ENCODE measurements at regions not wholly inside any gene's neighbourhood (a gene's known extent, or its start where the extent isn't known, plus 50 kb on each side); places are given as distances from the start of the nearest gene placed in this dataset.

- TF ChIP-seq, protein P1, sequence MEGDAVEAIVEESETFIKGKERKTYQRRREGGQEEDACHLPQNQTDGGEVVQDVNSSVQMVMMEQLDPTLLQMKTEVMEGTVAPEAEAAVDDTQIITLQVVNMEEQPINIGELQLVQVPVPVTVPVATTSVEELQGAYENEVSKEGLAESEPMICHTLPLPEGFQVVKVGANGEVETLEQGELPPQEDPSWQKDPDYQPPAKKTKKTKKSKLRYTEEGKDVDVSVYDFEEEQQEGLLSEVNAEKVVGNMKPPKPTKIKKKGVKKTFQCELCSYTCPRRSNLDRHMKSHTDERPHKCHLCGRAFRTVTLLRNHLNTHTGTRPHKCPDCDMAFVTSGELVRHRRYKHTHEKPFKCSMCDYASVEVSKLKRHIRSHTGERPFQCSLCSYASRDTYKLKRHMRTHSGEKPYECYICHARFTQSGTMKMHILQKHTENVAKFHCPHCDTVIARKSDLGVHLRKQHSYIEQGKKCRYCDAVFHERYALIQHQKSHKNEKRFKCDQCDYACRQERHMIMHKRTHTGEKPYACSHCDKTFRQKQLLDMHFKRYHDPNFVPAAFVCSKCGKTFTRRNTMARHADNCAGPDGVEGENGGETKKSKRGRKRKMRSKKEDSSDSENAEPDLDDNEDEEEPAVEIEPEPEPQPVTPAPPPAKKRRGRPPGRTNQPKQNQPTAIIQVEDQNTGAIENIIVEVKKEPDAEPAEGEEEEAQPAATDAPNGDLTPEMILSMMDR (optimal IDR thresholded peaks at IDR 0.05 in 1 of 3, IDR thresholded peaks at IDR 0.05 in 1 of 3, conservative IDR thresholded peaks at IDR 0.05 in 1 of 3; ENCODE audit: extremely low read depth in 1 of 3, insufficient read depth in 2 of 3, low read length in 3 of 3) = peak in 2 of 3 experiments; percentile 8 to 36
- no peak for TF ChIP-seq EZH2 (IDR thresholded peaks at IDR 0.05; ENCODE audit: low read length)
Observed at GRCh38 chr22:27032091-27032761, 374.8 kb downstream of the MIAT start.

Data from keratinocyte (primary cell).